Calu3 (cell line): ENCODE measurements at regions not wholly inside any gene's neighbourhood (a gene's known extent, or its start where the extent isn't known, plus 50 kb on each side); places are given as distances from the start of the nearest gene placed in this dataset.

Experiments
- BruUV-seq: library from RNA; stranded (reverse); fragments of 400-500 nt; replicated peaks from 2 replicates; lab custom pipeline; 2021; lab: Mats Ljungman, UMichigan
- CTCF ChIA-PET: fragments of 300-600 bp; sonication (Branson Sonifier 250); formaldehyde crosslinking; loops from one replicate; lab custom pipeline; 2022; ENCODE audit warnings: antibody characterized with exemption; lab: Charles Lee
- DNase-seq: peaks from one replicate; pipeline ENCODE4 v3.0.0; 2022
- H3K27ac Mint-ChIP-seq: one replicate; pipeline ENCODE4 v1.8.0; 2022; ENCODE audit warnings: mixed read lengths; ENCODE audit not compliant: unreplicated experiment
- H3K27me3 Mint-ChIP-seq: one replicate; pipeline ENCODE4 v1.8.0; 2022; ENCODE audit warnings: mixed read lengths; ENCODE audit not compliant: unreplicated experiment
- H3K36me3 Mint-ChIP-seq: one replicate; pipeline ENCODE4 v1.8.0; 2022; ENCODE audit warnings: mild to moderate bottlenecking, moderate library complexity, mixed read lengths; ENCODE audit not compliant: insufficient read depth, unreplicated experiment
- H3K4me1 Mint-ChIP-seq: one replicate; pipeline ENCODE4 v1.8.0; 2022; ENCODE audit warnings: mild to moderate bottlenecking, low read depth, mixed read lengths; ENCODE audit not compliant: unreplicated experiment
- H3K4me3 Mint-ChIP-seq: one replicate; pipeline ENCODE4 v1.8.0; 2022; ENCODE audit warnings: mild to moderate bottlenecking, low read depth, moderate library complexity, mixed read lengths; ENCODE audit not compliant: unreplicated experiment
- H3K9me3 Mint-ChIP-seq: one replicate; pipeline ENCODE4 v1.8.0; 2022; ENCODE audit warnings: low read depth, mixed read lengths; ENCODE audit not compliant: unreplicated experiment
- intact Hi-C: fragments of 100-400 bp; cut with micrococcal nuclease; formaldehyde crosslinking; loops from one replicate; pipeline ENCODE4 v1.10.0; 2022; ENCODE audit not compliant: unreplicated experiment
- TF ChIP-seq, protein P1 (sequence below): fragments of 200-600 bp; IDR thresholded peaks from one replicate; pipeline ENCODE4 v1.8.0; 2022; ENCODE audit warnings: antibody characterized with exemption; ENCODE audit not compliant: unreplicated experiment

DNA sequence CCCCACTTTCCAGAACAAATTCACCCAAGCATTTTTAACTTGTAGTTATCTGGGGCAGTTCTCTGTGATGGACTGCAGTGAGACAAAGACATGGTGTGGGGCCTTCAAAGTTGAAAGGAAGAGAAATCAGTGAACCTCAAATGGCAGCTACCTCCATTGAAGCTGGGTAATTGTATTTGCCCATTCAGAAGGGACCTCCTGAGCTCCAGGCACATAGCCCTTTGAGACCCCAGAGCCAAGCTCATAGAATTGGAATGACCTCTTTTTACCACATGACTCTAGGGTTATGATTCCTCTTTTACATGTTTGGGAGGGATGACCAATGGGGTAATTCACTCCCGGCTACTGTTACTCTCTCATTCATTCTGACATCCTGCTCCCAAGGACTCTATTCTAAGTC lies 368.4 kb upstream of the ITGA1 start:
- H3K4me1 Mint-ChIP-seq = no peaks in the 10 kb centered on the region
- H3K4me3 Mint-ChIP-seq = no peak overlapping the region
- TF ChIP-seq, protein P1, sequence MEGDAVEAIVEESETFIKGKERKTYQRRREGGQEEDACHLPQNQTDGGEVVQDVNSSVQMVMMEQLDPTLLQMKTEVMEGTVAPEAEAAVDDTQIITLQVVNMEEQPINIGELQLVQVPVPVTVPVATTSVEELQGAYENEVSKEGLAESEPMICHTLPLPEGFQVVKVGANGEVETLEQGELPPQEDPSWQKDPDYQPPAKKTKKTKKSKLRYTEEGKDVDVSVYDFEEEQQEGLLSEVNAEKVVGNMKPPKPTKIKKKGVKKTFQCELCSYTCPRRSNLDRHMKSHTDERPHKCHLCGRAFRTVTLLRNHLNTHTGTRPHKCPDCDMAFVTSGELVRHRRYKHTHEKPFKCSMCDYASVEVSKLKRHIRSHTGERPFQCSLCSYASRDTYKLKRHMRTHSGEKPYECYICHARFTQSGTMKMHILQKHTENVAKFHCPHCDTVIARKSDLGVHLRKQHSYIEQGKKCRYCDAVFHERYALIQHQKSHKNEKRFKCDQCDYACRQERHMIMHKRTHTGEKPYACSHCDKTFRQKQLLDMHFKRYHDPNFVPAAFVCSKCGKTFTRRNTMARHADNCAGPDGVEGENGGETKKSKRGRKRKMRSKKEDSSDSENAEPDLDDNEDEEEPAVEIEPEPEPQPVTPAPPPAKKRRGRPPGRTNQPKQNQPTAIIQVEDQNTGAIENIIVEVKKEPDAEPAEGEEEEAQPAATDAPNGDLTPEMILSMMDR = no peak
- CTCF ChIA-PET = interaction anchor here (1.2 kb wide), 1 partner anchor 21 kb away, joined by 4 read pairs; no protein-coding TSS in a partner anchor
- intact Hi-C loops = no loop called here
- no peak overlapping the region for H3K27ac Mint-ChIP-seq
- DNase-seq = no peak
- no peaks in the 10 kb centered on the region for H3K36me3 Mint-ChIP-seq
- no peaks in the 10 kb centered on the region for H3K9me3 Mint-ChIP-seq
- no peaks in the 10 kb centered on the region for H3K27me3 Mint-ChIP-seq
- BruUV-seq = no TSS peak

DNA sequence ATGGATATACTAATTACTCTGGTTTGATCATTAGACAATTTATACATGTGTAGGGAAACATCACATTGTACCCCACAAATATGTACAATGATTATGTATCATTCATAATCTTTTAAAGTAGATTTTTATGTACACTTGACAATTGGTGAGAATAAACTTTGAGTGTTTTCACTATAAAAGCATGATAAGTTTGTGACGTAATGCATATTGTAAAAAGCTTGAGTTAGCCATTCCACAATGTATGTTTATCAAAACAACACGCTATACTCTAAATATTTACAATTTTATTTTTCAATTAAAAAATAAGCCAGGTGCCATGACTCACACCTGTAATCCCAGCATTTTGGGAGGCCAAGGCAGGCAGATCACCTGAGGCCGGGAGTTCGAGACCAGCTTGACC lies 360.1 kb upstream of the ITGA1 start:
- TF ChIP-seq, protein P1 = no peak
- intact Hi-C loops = no loop called here
- BruUV-seq = no TSS peak
- H3K4me1 Mint-ChIP-seq = no peaks in the 10 kb centered on the region
- H3K27me3 Mint-ChIP-seq = no peaks in the 10 kb centered on the region
- CTCF ChIA-PET = no interaction called here
- no peak overlapping the region for H3K27ac Mint-ChIP-seq
- DNase-seq = no peak
- peaks cover 6% of the 10 kb centered on the region for H3K9me3 Mint-ChIP-seq
- no peaks in the 10 kb centered on the region for H3K36me3 Mint-ChIP-seq
- no peak overlapping the region for H3K4me3 Mint-ChIP-seq

DNA sequence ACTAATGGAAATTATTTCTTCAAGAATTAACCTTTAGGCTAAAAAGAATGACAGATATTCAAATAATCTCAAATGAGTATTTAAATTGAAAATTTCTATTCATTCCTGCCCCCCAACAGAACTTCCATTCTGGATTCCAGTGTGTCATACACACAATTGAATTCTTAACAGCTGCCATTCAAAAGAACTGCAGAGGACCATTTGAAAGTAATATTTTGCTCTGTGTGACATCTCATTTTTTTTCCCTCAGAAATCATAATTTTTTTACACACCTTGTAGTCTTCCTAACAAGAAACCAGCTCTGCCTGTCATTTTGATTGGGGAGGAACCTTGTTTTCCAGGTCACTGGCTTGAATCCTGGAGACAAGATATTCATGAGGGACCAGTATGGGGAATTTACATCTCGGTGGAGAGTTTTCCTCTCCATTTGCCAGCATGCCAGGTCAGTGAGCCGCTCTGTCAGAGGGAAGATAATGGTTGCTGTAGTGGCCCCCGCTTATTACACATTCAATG lies 358.7 kb upstream of the ITGA1 start:
- H3K9me3 Mint-ChIP-seq = peaks cover 6% of the 10 kb centered on the region
- CTCF ChIA-PET = no interaction called here
- H3K27ac Mint-ChIP-seq = no peak overlapping the region
- DNase-seq = no peak
- intact Hi-C loops = no loop called here
- no peaks in the 10 kb centered on the region for H3K36me3 Mint-ChIP-seq
- no peaks in the 10 kb centered on the region for H3K27me3 Mint-ChIP-seq
- TF ChIP-seq, protein P1 = no peak
- BruUV-seq = no TSS peak
- H3K4me1 Mint-ChIP-seq = no peaks in the 10 kb centered on the region
- no peak overlapping the region for H3K4me3 Mint-ChIP-seq

DNA sequence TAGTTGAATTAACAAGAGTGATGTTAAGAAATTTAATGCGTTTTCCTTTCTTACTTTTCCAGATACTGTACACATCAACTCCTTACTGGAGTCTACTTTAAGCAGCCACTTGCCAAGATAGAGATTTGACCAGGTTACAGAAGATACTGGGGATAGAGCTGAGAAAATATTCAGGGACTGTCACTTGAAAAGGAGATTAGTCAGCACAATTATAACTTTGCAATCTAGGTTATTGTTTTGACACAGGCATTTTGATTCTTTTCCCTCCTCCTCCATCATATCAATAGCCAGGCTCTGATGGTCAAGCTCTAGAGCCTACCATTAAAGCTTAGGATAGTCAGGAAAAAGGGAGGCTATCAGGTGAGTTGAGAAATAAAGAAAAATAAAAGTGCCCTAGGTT lies 345.9 kb upstream of the ITGA1 start:
- no peaks in the 10 kb centered on the region for H3K27me3 Mint-ChIP-seq
- H3K27ac Mint-ChIP-seq = no peak overlapping the region
- H3K4me1 Mint-ChIP-seq = no peaks in the 10 kb centered on the region
- intact Hi-C loops = no loop called here
- no peak overlapping the region for H3K4me3 Mint-ChIP-seq
- TF ChIP-seq, protein P1 = no peak
- no TSS peak for BruUV-seq
- H3K36me3 Mint-ChIP-seq = no peaks in the 10 kb centered on the region
- DNase-seq = no peak
- CTCF ChIA-PET = no interaction called here
- H3K9me3 Mint-ChIP-seq = no peaks in the 10 kb centered on the region
